ENCODE measurements at regions not wholly inside any gene's neighbourhood (a gene's known extent, or its start where the extent isn't known, plus 50 kb on each side); places are given as distances from the start of the nearest gene placed in this dataset.

GRCh38 chr11:131290185-131290584 is 80.2 kb upstream of the NTM start:
- Histone ChIP-seq H3K9me3 (ENCODE audit: control insufficient read depth, insufficient read depth, low read depth, low read length) (no peaks in the 10 kb centered on the region), H3K27me3 (ENCODE audit: control insufficient read depth, insufficient read depth, low read length) (no peaks in the 10 kb centered on the region; the same call in 1 of the 2 replicates), H3K4me1 (ENCODE audit: control insufficient read depth, insufficient read depth, low read length) (no peaks in the 10 kb centered on the region), H3K4me3 (ENCODE audit: low read depth in 2 of 2, low read length in 2 of 2) (no peak overlapping the region), H3K27ac (ENCODE audit: low read length) (no peak overlapping the region), H3K36me3 (ENCODE audit: control insufficient read depth, insufficient read depth, low read length) (no peaks in the 10 kb centered on the region)
- ATAC-seq (no peak), DNase-seq (ENCODE audit: low read depth, low spot score) (no peak)
- ChIA-PET POLR2A (no interaction called here), CTCF (no interaction called here)
- no TSS peak for BruUV-seq (replicated peaks)
- TF ChIP-seq, protein P1, sequence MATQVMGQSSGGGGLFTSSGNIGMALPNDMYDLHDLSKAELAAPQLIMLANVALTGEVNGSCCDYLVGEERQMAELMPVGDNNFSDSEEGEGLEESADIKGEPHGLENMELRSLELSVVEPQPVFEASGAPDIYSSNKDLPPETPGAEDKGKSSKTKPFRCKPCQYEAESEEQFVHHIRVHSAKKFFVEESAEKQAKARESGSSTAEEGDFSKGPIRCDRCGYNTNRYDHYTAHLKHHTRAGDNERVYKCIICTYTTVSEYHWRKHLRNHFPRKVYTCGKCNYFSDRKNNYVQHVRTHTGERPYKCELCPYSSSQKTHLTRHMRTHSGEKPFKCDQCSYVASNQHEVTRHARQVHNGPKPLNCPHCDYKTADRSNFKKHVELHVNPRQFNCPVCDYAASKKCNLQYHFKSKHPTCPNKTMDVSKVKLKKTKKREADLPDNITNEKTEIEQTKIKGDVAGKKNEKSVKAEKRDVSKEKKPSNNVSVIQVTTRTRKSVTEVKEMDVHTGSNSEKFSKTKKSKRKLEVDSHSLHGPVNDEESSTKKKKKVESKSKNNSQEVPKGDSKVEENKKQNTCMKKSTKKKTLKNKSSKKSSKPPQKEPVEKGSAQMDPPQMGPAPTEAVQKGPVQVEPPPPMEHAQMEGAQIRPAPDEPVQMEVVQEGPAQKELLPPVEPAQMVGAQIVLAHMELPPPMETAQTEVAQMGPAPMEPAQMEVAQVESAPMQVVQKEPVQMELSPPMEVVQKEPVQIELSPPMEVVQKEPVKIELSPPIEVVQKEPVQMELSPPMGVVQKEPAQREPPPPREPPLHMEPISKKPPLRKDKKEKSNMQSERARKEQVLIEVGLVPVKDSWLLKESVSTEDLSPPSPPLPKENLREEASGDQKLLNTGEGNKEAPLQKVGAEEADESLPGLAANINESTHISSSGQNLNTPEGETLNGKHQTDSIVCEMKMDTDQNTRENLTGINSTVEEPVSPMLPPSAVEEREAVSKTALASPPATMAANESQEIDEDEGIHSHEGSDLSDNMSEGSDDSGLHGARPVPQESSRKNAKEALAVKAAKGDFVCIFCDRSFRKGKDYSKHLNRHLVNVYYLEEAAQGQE (IDR thresholded peaks at IDR 0.05; ENCODE audit: insufficient read depth in 1 of 2, low read depth in 2 of 2, low read length in 1 of 2), result no peak
- TF ChIP-seq TCF7L2 (IDR thresholded peaks at IDR 0.05; ENCODE audit: low read depth, low read length), result no peak
- TF ChIP-seq, protein P2, sequence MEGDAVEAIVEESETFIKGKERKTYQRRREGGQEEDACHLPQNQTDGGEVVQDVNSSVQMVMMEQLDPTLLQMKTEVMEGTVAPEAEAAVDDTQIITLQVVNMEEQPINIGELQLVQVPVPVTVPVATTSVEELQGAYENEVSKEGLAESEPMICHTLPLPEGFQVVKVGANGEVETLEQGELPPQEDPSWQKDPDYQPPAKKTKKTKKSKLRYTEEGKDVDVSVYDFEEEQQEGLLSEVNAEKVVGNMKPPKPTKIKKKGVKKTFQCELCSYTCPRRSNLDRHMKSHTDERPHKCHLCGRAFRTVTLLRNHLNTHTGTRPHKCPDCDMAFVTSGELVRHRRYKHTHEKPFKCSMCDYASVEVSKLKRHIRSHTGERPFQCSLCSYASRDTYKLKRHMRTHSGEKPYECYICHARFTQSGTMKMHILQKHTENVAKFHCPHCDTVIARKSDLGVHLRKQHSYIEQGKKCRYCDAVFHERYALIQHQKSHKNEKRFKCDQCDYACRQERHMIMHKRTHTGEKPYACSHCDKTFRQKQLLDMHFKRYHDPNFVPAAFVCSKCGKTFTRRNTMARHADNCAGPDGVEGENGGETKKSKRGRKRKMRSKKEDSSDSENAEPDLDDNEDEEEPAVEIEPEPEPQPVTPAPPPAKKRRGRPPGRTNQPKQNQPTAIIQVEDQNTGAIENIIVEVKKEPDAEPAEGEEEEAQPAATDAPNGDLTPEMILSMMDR (IDR thresholded peaks at IDR 0.05), result no peak
- no peak for TF ChIP-seq SIN3A (IDR thresholded peaks at IDR 0.05; ENCODE audit: borderline replicate concordance, insufficient read depth, low read depth, low read length)
- TF ChIP-seq POLR2AphosphoS5 (IDR thresholded peaks at IDR 0.05; ENCODE audit: low read depth, low read length), result no peak
- intact Hi-C loops (cut with micrococcal nuclease; ENCODE audit: unreplicated experiment) (no loop called here), in situ Hi-C loops (cut with HindIII; ENCODE audit: low pct_unique_long_range_greater_than_20kb, low sequenced_read_pairs) (no loop called here)

DNA sequence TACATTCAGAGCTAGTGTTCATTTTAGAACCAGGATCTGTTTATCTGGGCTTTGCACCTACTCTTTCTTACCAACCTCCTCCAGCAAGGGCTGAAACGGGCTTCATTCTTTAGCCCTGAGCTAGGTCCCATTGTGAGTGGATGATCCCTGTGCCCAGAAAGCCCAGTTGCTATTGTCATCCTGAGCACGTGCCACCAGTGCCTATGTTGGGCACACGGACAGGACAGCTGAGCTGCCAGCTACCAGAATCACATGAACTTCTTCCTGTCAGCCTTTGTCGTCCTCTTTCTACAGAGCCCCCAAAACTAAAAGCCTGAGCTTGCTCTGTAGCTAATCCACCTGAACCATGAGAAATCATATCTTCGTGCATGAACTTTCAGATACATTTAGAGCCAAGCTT is 74.4 kb upstream of the NTM start:
- no peaks in the 10 kb centered on the region for H3K36me3 ChIP-seq (ENCODE audit: control insufficient read depth, insufficient read depth, low read length)
- H3K9me3 ChIP-seq (ENCODE audit: control insufficient read depth, insufficient read depth, low read depth, low read length), result no peaks in the 10 kb centered on the region
- ChIA-PET CTCF (no interaction called here), POLR2A (no interaction called here)
- ATAC-seq, result no peak
- intact Hi-C loops (cut with micrococcal nuclease; ENCODE audit: unreplicated experiment) (no loop called here), in situ Hi-C loops (cut with HindIII; ENCODE audit: low pct_unique_long_range_greater_than_20kb, low sequenced_read_pairs) (no loop called here)
- TF ChIP-seq TCF7L2 (IDR thresholded peaks at IDR 0.05; ENCODE audit: low read depth, low read length) (no peak), POLR2AphosphoS5 (IDR thresholded peaks at IDR 0.05; ENCODE audit: low read depth, low read length) (no peak), SIN3A (IDR thresholded peaks at IDR 0.05; ENCODE audit: borderline replicate concordance, insufficient read depth, low read depth, low read length) (no peak)
- TF ChIP-seq, protein P2 (IDR thresholded peaks at IDR 0.05), result no peak
- TF ChIP-seq, protein P1 (IDR thresholded peaks at IDR 0.05; ENCODE audit: insufficient read depth in 1 of 2, low read depth in 2 of 2, low read length in 1 of 2), result no peak
- no peak for DNase-seq (ENCODE audit: low read depth, low spot score)
- H3K27me3 ChIP-seq (ENCODE audit: control insufficient read depth, insufficient read depth, low read length), result peaks cover 3% of the 10 kb centered on the region; the same call in 1 of the 2 replicates
- no TSS peak for BruUV-seq (replicated peaks)
- H3K4me1 ChIP-seq (ENCODE audit: control insufficient read depth, insufficient read depth, low read length), result no peaks in the 10 kb centered on the region
- H3K4me3 ChIP-seq (ENCODE audit: low read depth in 2 of 2, low read length in 2 of 2), result no peak overlapping the region
- H3K27ac ChIP-seq (ENCODE audit: low read length), result no peak overlapping the region
